NK-92 (cell line): ENCODE measurements at regions not wholly inside any gene's neighbourhood (a gene's known extent, or its start where the extent isn't known, plus 50 kb on each side); places are given as distances from the start of the nearest gene placed in this dataset.
"Not testable (repeated sequence)": the region's sequence is repeated elsewhere in the genome, so short reads cannot be mapped to it uniquely, and the experiment has no call there.

Experiments used
- DNase-seq: peaks from one replicate; lab custom pipeline; 2025; ENCODE audit not compliant: unreplicated experiment; lab: John Stamatoyannopoulos, UW

GRCh38 chrX:46173159-46173558 lies 372.1 kb downstream of the ZNF674 start:
- DNase-seq: no peak

GRCh38 chrX:46171457-46171856 lies 373.8 kb downstream of the ZNF674 start:
- not testable (repeated sequence) for DNase-seq

- DNase-seq: no peak
Observed at GRCh38 chrX:46169808-46170207, 375.4 kb downstream of the ZNF674 start.

- no peak for DNase-seq
Observed at GRCh38 chrX:46168254-46168653, 377.0 kb downstream of the ZNF674 start.

GRCh38 chrX:46165866-46166265 lies 379.4 kb downstream of the ZNF674 start:
- DNase-seq: no peak

- DNase-seq: no peak
Observed at GRCh38 chrX:46165411-46165810, 379.8 kb downstream of the ZNF674 start.

- no peak for DNase-seq
Observed at GRCh38 chrX:46152756-46153155, 392.5 kb downstream of the ZNF674 start.

GRCh38 chrX:46151332-46151731 lies 393.9 kb downstream of the ZNF674 start:
- not testable (repeated sequence) for DNase-seq

GRCh38 chrX:46144566-46144965 lies 400.7 kb downstream of the ZNF674 start:
- DNase-seq: no peak

GRCh38 chrX:46140272-46140671 lies 404.9 kb downstream of the ZNF674 start:
- DNase-seq: no peak

GRCh38 chrX:46130247-46130646 lies 415.0 kb downstream of the ZNF674 start:
- no peak for DNase-seq

- DNase-seq: no peak
Observed at GRCh38 chrX:46125111-46125510, 420.1 kb downstream of the ZNF674 start.

- DNase-seq: no peak
Observed at GRCh38 chrX:46117234-46117633, 428.0 kb downstream of the ZNF674 start.

- DNase-seq: not testable (repeated sequence)
Observed at GRCh38 chrX:46087310-46087709, 457.9 kb downstream of the ZNF674 start.

GRCh38 chrX:46080121-46080520 lies 465.1 kb downstream of the ZNF674 start:
- DNase-seq: not testable (repeated sequence)

- no peak for DNase-seq
Observed at GRCh38 chrX:46072791-46073190, 472.4 kb downstream of the ZNF674 start.

- DNase-seq: no peak
Observed at GRCh38 chrX:46072372-46072771, 472.8 kb downstream of the ZNF674 start.

GRCh38 chrX:46070421-46070820 lies 474.8 kb downstream of the ZNF674 start:
- DNase-seq: no peak

- no peak for DNase-seq
Observed at GRCh38 chrX:46059316-46059715, 485.9 kb downstream of the ZNF674 start.

GRCh38 chrX:46044486-46044885 lies 500.7 kb downstream of the ZNF674 start:
- no peak for DNase-seq

GRCh38 chrX:46040001-46040400 lies 505.2 kb downstream of the ZNF674 start:
- DNase-seq: no peak

GRCh38 chrX:46039526-46039925 lies 505.7 kb downstream of the ZNF674 start:
- no peak for DNase-seq

GRCh38 chrX:46036508-46036907 lies 508.7 kb downstream of the ZNF674 start:
- no peak for DNase-seq

GRCh38 chrX:46034868-46035267 lies 510.4 kb downstream of the ZNF674 start:
- no peak for DNase-seq
